Liver (tissue), 8 donors: ENCODE measurements at regions not wholly inside any gene's neighbourhood (a gene's known extent, or its start where the extent isn't known, plus 50 kb on each side); places are given as distances from the start of the nearest gene placed in this dataset.

Experiments used
- DNase-seq: peaks from one replicate; pipeline ENCODE4 v3.0.0-alpha.2; 2017; ENCODE audit warnings: low spot score
- H3K27ac ChIP-seq, 2 donors: one replicate each; pipeline ENCODE4 v1.7.0; 2013; ENCODE audit warnings: inconsistent platforms in 2 of 2, low read length in 2 of 2, control low read depth in 1 of 2, low read depth in 1 of 2, mild to moderate bottlenecking in 1 of 2
- H3K27me3 ChIP-seq, 4 donors: one replicate each; pipeline versions ENCODE4 v1.6.1 to v1.7.0; 2013; ENCODE audit warnings: low read length in 3 of 4, inconsistent platforms in 1 of 4, mild to moderate bottlenecking in 1 of 4, moderate library complexity in 1 of 4; ENCODE audit not compliant: control insufficient read depth in 4 of 4, insufficient read depth in 4 of 4
- H3K36me3 ChIP-seq, 4 donors: one replicate each; pipeline versions ENCODE4 v1.6.1 to v1.7.0; 2013; ENCODE audit warnings: low read length in 3 of 4, mild to moderate bottlenecking in 3 of 4, low read depth in 1 of 4, moderate library complexity in 1 of 4; ENCODE audit not compliant: control insufficient read depth in 4 of 4, insufficient read depth in 3 of 4
- H3K4me1 ChIP-seq, 4 donors: one replicate each; pipeline versions ENCODE4 v1.6.1 to v1.7.0; 2013; ENCODE audit warnings: low read length in 3 of 4, mild to moderate bottlenecking in 3 of 4, moderate library complexity in 1 of 4; ENCODE audit not compliant: control insufficient read depth in 4 of 4, insufficient read depth in 4 of 4
- H3K4me3 ChIP-seq, 3 donors: one replicate each; pipeline versions ENCODE4 v1.6.1 to v1.7.0; 2013; ENCODE audit warnings: low read length in 3 of 3, control low read depth in 1 of 3, low read depth in 1 of 3, mild to moderate bottlenecking in 1 of 3
- H3K9ac ChIP-seq, 2 donors: one replicate each; pipeline ENCODE4 v1.7.0; 2013; ENCODE audit warnings: low read length in 2 of 2, mild to moderate bottlenecking in 2 of 2, moderate library complexity in 2 of 2, control low read depth in 1 of 2, low read depth in 1 of 2
- H3K9me3 ChIP-seq, 4 donors: one replicate each; pipeline versions ENCODE4 v1.6.1 to v1.7.0; 2013; ENCODE audit warnings: low read length in 3 of 4; ENCODE audit not compliant: control insufficient read depth in 4 of 4
- EGR1 ChIP-seq, 2 donors: IDR thresholded peaks; 2 replicates each; pipeline ENCODE4 v1.6.1; 2016 to 2018; ENCODE audit warnings: antibody characterized with exemption in 2 of 2, low read depth in 2 of 2
- FOXA1 ChIP-seq: IDR thresholded peaks from 2 replicates; pipeline ENCODE4 v1.6.1; 2016; ENCODE audit warnings: antibody characterized with exemption
- FOXA2 ChIP-seq: IDR thresholded peaks from 2 replicates; pipeline ENCODE4 v1.6.1; 2016; ENCODE audit warnings: antibody characterized with exemption
- GABPA ChIP-seq, 2 donors: IDR thresholded peaks in 1 of 2; conservative IDR thresholded peaks in 1 of 2; 2 replicates each; pipeline ENCODE4 v1.6.1; 2016; ENCODE audit warnings: antibody characterized with exemption in 2 of 2, mild to moderate bottlenecking in 1 of 2, moderate library complexity in 1 of 2
- HNF4A ChIP-seq, 2 donors: conservative IDR thresholded peaks; 2 replicates each; pipeline ENCODE4 v1.6.1; 2016; ENCODE audit warnings: antibody characterized with exemption in 2 of 2, mild to moderate bottlenecking in 2 of 2
- HNF4G ChIP-seq: IDR thresholded peaks from 2 replicates; pipeline ENCODE4 v1.6.1; 2016; ENCODE audit warnings: antibody characterized with exemption
- JUND ChIP-seq, 2 donors: IDR thresholded peaks; 2 replicates each; pipeline ENCODE4 v1.6.1; 2016; ENCODE audit warnings: antibody characterized with exemption in 2 of 2
- NR2F2 ChIP-seq: IDR thresholded peaks from 2 replicates; pipeline ENCODE4 v1.6.1; 2016; ENCODE audit warnings: antibody characterized with exemption
- RAD21 ChIP-seq, 2 donors: IDR thresholded peaks; 2 replicates each; pipeline ENCODE4 v1.6.1; 2016; ENCODE audit warnings: antibody characterized with exemption in 2 of 2, mild to moderate bottlenecking in 2 of 2
- RXRA ChIP-seq, 2 donors: IDR thresholded peaks; 2 replicates each; pipeline ENCODE4 v1.6.1; 2017 to 2018; ENCODE audit warnings: antibody characterized with exemption in 2 of 2, mild to moderate bottlenecking in 1 of 2
- SP1 ChIP-seq: IDR thresholded peaks from 2 replicates; pipeline ENCODE4 v1.6.1; 2018; ENCODE audit warnings: antibody characterized with exemption, mild to moderate bottlenecking
- TAF1 ChIP-seq: conservative IDR thresholded peaks from 2 replicates; pipeline ENCODE4 v1.6.1; 2016; ENCODE audit warnings: antibody characterized with exemption, mild to moderate bottlenecking
- YY1 ChIP-seq: IDR thresholded peaks from 2 replicates; pipeline ENCODE4 v1.6.1; 2016; ENCODE audit warnings: antibody characterized with exemption, mild to moderate bottlenecking
- WGBS: extraction: QIAGEN DNeasy Blood & Tissue Kit; methylation state at CpG from one replicate; pipeline ENCODE4 v1.1.7; 2013; 5-methylcytosine and 5-hydroxymethylcytosine counted together
- TF ChIP-seq, protein P1 (sequence below): IDR thresholded peaks from 2 replicates; pipeline ENCODE4 v1.6.1; 2016; ENCODE audit warnings: antibody characterized with exemption
- TF ChIP-seq, protein P2 (sequence below): IDR thresholded peaks from 2 replicates; pipeline ENCODE4 v1.6.1; 2016; ENCODE audit warnings: antibody characterized with exemption, mild to moderate bottlenecking
- TF ChIP-seq, protein P3 (sequence below): fragments of 150-350 bp; IDR thresholded peaks from 2 replicates; pipeline ENCODE4 v1.5.1; 2017; ENCODE audit warnings: improper control_type of control experiment, low read depth, low read length; ENCODE audit not compliant: missing input control
- TF ChIP-seq, protein P4 (sequence below): IDR thresholded peaks from 2 replicates; pipeline ENCODE4 v1.6.1; 2016; ENCODE audit warnings: antibody characterized with exemption
- TF ChIP-seq, protein P5 (sequence below): IDR thresholded peaks from 2 replicates; pipeline ENCODE4 v1.6.1; 2016; ENCODE audit warnings: antibody characterized with exemption
- donor health status: healthy.
- donor health status: healthy.
- donor health status: healthy.
- donor health status: healthy.
- donor health status: healthy.

DNA sequence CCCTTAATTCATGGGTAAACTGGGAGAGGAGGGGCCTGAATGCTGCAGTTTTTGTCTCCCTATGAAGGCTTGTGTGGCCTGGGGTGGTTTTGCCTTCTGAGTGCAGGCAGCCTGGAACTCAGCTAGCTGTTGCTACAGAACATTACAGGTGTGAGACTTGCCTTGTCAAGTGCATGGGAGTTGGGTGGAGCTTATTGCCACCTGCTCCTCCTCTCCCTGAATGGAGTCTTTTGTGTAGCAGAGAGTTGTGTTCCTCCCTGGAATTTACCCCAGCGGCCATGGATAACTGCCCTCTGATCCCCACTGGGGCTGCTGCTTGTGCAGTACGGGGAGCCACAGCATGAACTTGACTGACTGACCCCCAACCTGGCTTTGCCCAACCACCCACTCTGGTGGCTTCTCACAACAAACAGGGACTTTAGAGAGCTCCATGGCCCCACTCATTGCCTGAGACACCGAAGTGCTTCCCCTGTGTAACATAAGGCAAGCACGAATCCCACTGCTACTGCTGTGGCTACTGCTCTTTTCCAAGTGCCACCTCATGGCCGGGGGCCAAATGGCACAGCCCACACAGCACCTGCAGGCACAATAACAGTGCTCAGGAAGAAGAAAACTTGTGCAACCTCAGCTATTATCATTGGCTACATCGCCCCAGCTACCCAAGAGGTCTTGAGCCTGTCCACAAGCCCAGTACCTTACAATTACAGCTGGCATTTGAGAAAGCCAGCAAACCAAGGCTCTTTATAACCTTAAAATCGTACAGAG lies 942.9 kb downstream of the CDH18 start (continued):
- TF ChIP-seq, protein P1, sequence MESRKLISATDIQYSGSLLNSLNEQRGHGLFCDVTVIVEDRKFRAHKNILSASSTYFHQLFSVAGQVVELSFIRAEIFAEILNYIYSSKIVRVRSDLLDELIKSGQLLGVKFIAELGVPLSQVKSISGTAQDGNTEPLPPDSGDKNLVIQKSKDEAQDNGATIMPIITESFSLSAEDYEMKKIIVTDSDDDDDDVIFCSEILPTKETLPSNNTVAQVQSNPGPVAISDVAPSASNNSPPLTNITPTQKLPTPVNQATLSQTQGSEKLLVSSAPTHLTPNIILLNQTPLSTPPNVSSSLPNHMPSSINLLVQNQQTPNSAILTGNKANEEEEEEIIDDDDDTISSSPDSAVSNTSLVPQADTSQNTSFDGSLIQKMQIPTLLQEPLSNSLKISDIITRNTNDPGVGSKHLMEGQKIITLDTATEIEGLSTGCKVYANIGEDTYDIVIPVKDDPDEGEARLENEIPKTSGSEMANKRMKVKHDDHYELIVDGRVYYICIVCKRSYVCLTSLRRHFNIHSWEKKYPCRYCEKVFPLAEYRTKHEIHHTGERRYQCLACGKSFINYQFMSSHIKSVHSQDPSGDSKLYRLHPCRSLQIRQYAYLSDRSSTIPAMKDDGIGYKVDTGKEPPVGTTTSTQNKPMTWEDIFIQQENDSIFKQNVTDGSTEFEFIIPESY: no peak
- TF ChIP-seq HNF4G: no peak
- TF ChIP-seq YY1: no peak

DNA sequence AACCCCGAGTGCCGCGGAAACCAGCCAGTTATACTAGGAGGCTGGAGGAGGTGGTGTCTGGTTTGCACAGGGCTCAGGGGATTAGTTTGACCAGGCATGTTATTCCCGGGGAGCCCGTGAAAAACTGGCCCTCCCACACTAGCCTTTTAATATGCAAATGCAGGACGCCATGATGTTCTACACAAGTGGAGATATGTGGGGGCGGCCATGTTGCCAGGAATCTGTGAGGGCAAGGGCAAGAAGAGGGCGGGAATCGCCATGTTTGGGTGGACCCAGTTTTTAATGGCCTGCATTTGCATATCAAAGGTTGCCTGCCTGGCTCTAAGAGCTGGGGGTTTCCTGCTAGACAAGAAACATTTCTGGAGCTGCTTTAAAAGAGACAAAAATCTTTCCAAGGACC lies 940.7 kb downstream of the CDH18 start:
- no peak overlapping the region for H3K27ac ChIP-seq
- H3K9me3 ChIP-seq: no peaks in the 10 kb centered on the region
- no peaks in the 10 kb centered on the region for H3K27me3 ChIP-seq
- H3K4me1 ChIP-seq: no peaks in the 10 kb centered on the region
- H3K36me3 ChIP-seq: no peaks in the 10 kb centered on the region
- H3K4me3 ChIP-seq: no peak overlapping the region
- WGBS: 87% methylated on average over 9 of the region's 9 CpGs
- no peak for DNase-seq
- TF ChIP-seq RXRA (IDR thresholded peaks at IDR 0.05) (no peak), SP1 (no peak), TAF1 (no peak), YY1 (no peak), GABPA (IDR thresholded peaks at IDR 0.05 in 1 of 2, conservative IDR thresholded peaks at IDR 0.05 in 1 of 2) (no peak), EGR1 (IDR thresholded peaks at IDR 0.05; ENCODE audit: low read depth in 2 of 2) (no peak), NR2F2 (no peak), HNF4G (no peak), JUND (IDR thresholded peaks at IDR 0.05) (no peak), HNF4A (conservative IDR thresholded peaks at IDR 0.05) (no peak), FOXA1 (no peak), RAD21 (IDR thresholded peaks at IDR 0.05) (no peak), FOXA2 (no peak)
- TF ChIP-seq, protein P2, sequence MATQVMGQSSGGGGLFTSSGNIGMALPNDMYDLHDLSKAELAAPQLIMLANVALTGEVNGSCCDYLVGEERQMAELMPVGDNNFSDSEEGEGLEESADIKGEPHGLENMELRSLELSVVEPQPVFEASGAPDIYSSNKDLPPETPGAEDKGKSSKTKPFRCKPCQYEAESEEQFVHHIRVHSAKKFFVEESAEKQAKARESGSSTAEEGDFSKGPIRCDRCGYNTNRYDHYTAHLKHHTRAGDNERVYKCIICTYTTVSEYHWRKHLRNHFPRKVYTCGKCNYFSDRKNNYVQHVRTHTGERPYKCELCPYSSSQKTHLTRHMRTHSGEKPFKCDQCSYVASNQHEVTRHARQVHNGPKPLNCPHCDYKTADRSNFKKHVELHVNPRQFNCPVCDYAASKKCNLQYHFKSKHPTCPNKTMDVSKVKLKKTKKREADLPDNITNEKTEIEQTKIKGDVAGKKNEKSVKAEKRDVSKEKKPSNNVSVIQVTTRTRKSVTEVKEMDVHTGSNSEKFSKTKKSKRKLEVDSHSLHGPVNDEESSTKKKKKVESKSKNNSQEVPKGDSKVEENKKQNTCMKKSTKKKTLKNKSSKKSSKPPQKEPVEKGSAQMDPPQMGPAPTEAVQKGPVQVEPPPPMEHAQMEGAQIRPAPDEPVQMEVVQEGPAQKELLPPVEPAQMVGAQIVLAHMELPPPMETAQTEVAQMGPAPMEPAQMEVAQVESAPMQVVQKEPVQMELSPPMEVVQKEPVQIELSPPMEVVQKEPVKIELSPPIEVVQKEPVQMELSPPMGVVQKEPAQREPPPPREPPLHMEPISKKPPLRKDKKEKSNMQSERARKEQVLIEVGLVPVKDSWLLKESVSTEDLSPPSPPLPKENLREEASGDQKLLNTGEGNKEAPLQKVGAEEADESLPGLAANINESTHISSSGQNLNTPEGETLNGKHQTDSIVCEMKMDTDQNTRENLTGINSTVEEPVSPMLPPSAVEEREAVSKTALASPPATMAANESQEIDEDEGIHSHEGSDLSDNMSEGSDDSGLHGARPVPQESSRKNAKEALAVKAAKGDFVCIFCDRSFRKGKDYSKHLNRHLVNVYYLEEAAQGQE: no peak
- TF ChIP-seq, protein P1: no peak
- TF ChIP-seq, protein P3, sequence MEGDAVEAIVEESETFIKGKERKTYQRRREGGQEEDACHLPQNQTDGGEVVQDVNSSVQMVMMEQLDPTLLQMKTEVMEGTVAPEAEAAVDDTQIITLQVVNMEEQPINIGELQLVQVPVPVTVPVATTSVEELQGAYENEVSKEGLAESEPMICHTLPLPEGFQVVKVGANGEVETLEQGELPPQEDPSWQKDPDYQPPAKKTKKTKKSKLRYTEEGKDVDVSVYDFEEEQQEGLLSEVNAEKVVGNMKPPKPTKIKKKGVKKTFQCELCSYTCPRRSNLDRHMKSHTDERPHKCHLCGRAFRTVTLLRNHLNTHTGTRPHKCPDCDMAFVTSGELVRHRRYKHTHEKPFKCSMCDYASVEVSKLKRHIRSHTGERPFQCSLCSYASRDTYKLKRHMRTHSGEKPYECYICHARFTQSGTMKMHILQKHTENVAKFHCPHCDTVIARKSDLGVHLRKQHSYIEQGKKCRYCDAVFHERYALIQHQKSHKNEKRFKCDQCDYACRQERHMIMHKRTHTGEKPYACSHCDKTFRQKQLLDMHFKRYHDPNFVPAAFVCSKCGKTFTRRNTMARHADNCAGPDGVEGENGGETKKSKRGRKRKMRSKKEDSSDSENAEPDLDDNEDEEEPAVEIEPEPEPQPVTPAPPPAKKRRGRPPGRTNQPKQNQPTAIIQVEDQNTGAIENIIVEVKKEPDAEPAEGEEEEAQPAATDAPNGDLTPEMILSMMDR: no peak
- TF ChIP-seq, protein P4, sequence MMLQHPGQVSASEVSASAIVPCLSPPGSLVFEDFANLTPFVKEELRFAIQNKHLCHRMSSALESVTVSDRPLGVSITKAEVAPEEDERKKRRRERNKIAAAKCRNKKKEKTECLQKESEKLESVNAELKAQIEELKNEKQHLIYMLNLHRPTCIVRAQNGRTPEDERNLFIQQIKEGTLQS: no peak
- TF ChIP-seq, protein P5, sequence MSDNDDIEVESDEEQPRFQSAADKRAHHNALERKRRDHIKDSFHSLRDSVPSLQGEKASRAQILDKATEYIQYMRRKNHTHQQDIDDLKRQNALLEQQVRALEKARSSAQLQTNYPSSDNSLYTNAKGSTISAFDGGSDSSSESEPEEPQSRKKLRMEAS: no peak
- H3K9ac ChIP-seq: no peak overlapping the region
